ENCODE measurements at regions not wholly inside any gene's neighbourhood (a gene's known extent, or its start where the extent isn't known, plus 50 kb on each side); places are given as distances from the start of the nearest gene placed in this dataset.
"Not testable (repeated sequence)": the region's sequence is repeated elsewhere in the genome, so short reads cannot be mapped to it uniquely, and the experiment has no call there.

DNA sequence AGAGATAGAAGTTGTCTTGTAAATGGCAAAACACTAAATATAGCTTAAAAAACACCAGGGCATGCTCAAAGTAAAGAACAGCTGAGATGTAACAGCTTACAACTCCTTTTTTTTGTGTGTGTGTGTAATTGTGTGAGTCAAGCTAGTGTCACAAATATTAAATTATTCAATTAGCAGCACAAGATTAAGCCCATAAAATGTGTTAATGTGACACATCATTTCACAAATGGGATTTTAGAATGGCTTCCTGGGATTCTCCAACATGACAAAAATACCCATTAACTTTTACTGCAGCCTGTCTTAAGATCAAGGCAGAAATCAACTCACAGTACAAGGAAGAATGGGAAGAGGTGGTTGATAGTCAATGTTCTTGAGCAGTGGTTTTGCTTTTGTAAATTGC lies 251.4 kb downstream of the KIF20B start:
- no peak for DNase-seq

- DNase-seq, result no peak
Measured at GRCh38 chr10:89954061-89954460, 252.7 kb downstream of the KIF20B start.

GRCh38 chr10:89954787-89955566 lies 253.6 kb downstream of the KIF20B start:
- no peak for DNase-seq

- DNase-seq, result no peak
Measured at GRCh38 chr10:89959433-89960110, 258.2 kb downstream of the KIF20B start.

DNA sequence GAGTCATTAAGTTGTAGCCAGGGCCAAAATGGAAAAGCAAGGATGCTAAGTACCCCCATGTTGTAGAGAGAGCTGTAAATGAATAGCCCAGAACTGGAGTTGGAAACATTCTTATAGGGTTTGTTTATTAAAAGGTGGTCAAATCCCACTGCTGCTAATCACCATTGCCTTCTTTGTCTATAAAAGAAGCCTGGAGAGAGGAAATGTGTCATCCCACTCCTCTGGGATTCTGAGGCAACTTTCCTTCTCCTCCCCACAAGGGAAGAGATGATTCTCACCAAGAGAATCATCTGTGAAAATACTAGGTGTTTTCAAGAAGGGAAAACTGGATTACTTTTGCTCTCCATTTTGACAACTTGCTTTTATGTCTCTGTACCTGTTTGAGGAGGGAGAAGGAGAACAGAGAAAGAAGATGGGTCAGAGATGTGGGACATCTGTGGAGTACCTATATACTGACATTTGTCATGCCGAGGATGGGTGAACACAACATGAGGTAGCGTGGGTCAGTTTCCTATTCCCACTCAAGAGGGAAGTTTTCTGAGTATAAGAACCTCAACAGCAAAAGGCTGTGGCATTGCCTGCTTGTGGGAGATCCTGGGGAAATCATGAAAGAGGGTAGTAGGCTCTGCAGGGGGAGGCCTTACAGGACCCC lies 262.2 kb downstream of the KIF20B start:
- DNase-seq, result no peak

- DNase-seq, result no peak
Measured at GRCh38 chr10:89966211-89966610, 264.8 kb downstream of the KIF20B start.

DNA sequence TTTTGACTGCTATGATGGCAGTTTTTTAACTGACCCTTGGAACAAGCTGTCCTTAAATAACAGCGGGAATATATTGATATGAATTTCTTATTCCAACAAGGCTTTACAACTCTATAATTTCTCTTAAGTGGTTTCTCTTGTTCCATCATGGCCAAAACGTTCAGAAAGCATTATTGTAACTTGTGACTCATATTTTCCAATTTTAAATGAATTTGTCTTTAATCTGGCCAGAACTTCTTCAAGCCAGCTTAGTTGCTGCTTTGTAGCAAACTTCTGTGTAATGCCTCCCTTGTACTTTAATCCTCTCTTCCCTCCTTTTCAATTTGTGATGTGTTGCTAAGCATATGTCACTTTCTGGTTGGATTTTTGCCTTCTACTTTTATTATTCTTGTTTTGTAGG lies 271.9 kb downstream of the KIF20B start:
- no peak for DNase-seq

DNA sequence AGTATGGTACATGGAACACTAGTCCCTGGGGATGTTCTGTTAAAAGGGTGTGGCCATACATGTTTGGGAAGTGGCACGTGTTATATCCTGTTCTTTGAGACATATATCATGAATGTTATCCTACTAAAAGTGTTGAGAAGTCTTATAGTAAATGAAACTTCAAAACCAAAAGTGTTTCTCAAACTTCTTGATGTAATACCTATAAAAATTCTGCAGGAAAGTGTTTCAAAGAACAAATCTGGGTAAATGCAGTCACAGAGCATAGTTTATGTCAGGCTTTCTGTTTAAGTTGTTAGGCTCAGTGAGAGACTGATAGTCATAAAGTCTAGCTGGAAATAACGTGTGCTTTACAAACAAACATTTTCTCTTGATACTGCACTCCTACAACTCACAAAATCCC lies 273.7 kb downstream of the KIF20B start:
- DNase-seq, result no peak

DNA sequence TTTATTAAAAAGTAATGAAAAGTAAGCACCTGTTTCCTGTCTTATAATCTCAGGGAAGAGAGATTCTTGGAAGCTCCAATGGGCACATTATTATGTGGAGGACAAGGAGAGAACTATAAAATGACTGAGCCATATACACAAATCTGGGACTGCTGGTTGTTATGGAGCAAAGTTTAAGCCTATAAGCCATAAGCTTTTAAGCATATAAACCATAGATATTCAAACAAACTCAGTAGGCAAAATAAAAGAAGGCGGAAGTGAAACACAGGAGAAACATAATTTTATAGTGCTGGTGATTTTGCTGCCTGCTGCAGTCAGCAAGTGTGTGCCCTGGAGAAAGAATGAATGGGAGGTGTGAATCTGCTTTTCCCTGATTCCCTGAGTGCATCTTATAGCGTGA lies 274.4 kb downstream of the KIF20B start:
- no peak for DNase-seq

GRCh38 chr10:89978081-89978480 lies 276.7 kb downstream of the KIF20B start:
- no peak for DNase-seq

- no peak for DNase-seq
Measured at GRCh38 chr10:89979726-89980125, 278.3 kb downstream of the KIF20B start.

DNA sequence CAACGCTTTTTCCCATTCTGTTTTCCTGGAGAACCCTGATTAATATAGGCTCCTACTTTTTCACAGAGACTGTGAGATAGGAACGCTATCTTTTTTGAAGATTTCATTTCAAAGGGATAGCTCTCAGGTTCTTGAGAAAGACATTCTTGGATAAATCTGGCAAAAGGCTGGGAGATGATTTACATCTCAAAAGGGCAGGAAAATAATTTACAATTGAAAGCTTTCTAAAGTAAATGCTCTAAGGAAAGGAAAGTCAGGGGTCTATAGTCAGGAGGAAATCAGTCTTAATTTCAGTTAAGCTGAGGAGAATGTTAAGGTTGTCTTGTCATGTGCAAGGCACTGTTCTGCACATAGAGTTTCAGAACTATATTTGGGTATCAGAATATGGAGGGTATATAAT lies 278.8 kb downstream of the KIF20B start:
- DNase-seq, result no peak

DNA sequence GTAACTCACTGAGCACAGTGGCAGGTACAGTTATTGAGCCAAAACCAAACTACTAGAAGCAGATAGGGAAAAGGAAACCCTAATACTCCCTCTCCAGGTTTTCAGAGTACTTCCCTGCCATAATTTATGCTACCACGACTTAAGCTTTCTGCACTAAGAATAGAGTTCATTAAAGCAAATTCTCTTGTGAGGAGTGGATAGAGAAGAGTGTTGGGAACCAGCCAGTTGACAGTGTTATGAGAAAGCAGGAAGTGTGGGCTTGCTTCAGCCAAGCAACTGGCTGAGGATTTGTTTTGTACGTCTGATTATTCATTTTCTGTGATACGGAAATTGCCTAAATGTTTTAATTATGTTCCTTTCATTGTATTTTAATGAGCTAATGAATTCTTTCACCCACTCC lies 280.5 kb downstream of the KIF20B start:
- DNase-seq, result no peak

DNA sequence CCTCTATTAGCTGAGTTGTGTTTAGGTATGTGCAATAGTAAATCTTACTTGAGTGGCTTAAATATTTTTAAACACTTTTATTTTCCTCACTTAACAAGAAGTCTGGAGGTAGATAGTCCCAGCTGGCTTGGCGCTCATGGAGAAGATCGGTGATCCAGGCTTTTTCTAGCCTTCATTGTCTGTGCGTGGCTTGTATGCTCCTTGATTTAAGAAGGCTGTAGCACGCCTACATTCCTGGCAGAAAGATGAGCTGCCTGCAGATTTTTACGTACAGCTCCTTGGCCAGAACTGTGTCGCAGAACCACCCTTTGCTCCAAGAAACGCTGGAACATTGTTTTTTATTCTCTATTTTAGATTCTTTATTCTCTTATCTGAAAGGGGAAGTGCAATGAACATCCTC lies 284.1 kb downstream of the KIF20B start:
- no peak for DNase-seq

- DNase-seq, result not testable (repeated sequence)
Measured at GRCh38 chr10:89988361-89988760, 287.0 kb downstream of the KIF20B start.

DNA sequence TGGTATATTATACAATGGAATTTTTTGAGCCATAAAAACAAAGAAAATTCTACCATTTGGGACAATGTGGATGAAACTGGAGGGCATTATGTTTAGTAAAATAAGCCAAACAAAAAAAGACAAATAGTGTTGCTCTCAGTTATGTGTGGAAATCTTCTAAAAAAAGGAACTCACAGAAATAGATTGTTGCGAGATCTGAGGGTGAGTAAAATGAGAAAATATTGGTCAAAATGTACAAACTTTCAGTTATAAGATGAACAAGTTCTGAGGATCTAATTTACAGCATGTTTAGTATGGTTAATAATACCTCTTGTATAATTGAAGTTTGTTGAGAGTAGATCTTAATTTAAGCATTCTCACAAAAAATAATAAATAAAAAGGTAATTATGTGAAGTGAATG lies 291.2 kb downstream of the KIF20B start:
- DNase-seq, result no peak

DNA sequence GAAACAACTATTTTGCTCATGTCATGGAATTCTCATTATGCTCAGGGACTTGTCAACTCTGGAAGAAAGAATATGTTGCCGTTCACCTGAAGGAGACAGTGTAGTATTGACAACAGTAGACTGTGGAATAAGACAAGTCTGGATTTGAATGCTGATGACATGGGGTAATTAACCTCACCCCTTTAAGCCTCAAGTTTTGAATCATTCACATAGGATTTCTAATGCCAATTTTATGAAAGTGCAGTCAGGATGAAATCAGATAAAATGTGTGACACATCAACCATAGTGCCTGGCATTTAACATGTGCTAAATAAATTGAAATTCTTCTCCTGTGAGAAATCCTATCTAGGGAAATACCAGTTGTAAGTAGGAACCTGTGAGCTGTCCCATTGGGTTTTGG lies 305.8 kb downstream of the KIF20B start:
- no peak for DNase-seq

GRCh38 chr10:90011281-90011680 lies 309.9 kb downstream of the KIF20B start:
- not testable (repeated sequence) for DNase-seq

GRCh38 chr10:90018819-90019218 lies 317.4 kb downstream of the KIF20B start:
- DNase-seq, result no peak

DNA sequence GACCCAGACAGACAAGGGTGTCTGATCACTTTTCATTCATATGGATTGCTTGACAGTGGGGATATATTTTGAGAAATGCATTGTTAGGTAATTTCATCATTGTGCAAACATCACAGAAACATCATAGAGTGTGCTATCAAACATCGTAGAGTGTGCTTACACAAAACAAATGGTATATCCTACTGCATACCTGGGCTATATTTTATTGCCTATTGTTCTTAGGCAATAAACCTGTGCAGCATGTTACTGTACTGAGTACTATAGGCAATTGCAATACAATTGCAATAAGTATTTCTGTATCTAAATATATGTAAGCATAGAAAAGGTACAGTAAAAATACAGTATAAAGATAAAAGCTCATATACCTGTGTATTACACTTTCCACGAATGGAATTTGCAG lies 319.1 kb downstream of the KIF20B start:
- no peak for DNase-seq

DNA sequence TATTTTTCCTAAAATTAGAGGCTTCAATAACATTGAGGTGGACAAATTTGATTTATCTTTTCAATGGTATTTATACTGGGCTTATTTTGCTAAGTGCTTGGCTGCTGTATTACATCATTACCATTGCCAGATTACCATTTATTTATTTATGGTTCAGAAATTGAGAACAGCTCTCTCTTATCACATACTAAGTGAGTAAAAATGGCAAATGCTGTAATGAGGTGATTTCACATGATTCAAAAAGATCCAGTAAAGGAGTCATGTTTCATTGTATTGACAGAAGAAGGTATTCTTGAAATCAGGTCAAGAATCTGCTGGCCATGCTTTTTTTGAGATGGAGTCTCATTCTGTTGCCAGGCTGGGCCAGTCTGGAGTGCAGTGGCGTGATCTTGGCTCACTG lies 322.6 kb downstream of the KIF20B start:
- no peak for DNase-seq

DNA sequence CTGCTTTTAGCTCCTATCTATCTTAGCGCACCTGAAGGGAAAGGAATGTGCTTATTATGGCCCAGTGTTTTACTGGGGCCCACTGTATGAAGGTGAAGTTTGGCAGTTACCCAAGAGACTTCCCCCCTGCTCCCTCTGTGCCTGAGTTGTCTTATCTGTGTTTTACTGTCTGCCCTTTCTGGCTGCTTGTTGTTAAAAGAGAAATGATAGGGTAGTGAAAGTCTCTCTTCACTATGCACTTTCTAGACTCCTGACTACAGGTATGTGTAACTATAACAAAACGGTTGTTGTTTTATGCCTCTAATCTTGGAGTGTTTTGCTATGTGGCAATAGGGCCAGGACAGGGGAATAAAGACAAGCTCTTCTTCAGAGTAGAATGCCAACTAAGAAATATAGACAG lies 326.9 kb downstream of the KIF20B start:
- no peak for DNase-seq

DNA sequence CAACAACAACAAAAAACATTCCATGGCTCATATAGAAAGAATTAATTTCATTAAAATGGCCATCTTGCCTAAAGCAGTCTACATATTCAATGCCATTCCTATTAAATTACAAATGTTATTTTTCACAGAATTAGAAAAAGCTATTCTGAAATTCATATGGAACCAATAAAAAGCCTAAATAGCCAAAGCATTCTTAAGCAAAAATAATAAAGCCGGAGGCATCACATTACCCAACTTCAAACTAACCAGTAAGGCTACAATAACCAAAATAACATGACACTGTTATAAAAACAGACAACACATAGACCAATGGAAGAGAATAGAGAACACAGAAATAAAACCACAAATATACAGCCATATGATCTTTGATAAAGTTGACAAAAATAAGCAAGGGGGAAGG lies 330.4 kb downstream of the KIF20B start:
- DNase-seq, result no peak

- DNase-seq, result no peak
Measured at GRCh38 chr10:90032519-90032918, 331.1 kb downstream of the KIF20B start.

All from activated T-cell treated with anti-CD3 and anti-CD28 coated beads, Interleukin-2, amount 50 U/mL, for 48 hours (primary cell).